PC-3 (cell line): ENCODE measurements at regions not wholly inside any gene's neighbourhood (a gene's known extent, or its start where the extent isn't known, plus 50 kb on each side); places are given as distances from the start of the nearest gene placed in this dataset.

ENCODE experiments used
- ATAC-seq: fragments of 200-7000 bp; cut with Tn5 transposase; 2 replicates; pipeline ENCODE4 v1.9.1; 2020; ENCODE audit warnings: mild to moderate bottlenecking, moderate library complexity
- BruUV-seq: library from RNA; stranded (reverse); fragments of 400-500 nt; replicated peaks from 2 replicates; lab custom pipeline; 2021; lab: Mats Ljungman, UMichigan
- CTCF ChIA-PET: fragments of 300-600 bp; sonication (Branson Sonifier 250); formaldehyde crosslinking; loops from one replicate; lab custom pipeline; 2022; ENCODE audit warnings: antibody characterized with exemption; lab: Charles Lee
- POLR2A ChIA-PET: fragments of 300-600 bp; sonication (Branson Sonifier 250); formaldehyde crosslinking; loops from one replicate; lab custom pipeline; 2022; ENCODE audit warnings: antibody characterized with exemption; ENCODE audit not compliant: unreplicated experiment; lab: Charles Lee
- DNase-seq: peaks from one replicate; pipeline ENCODE4 v3.0.0-alpha.2; 2015
- H2AFZ ChIP-seq: fragments of 300-600 bp; sonication (generic); 2 replicates; pipeline ENCODE4 v1.6.0; 2016; ENCODE audit warnings: antibody characterized with exemption, low read length
- H3F3A ChIP-seq: fragments of 300-600 bp; sonication (generic); one replicate; pipeline ENCODE4 v1.6.0; 2017; ENCODE audit warnings: antibody characterized with exemption, low read length, control low read depth, mild to moderate bottlenecking; ENCODE audit not compliant: unreplicated experiment
- H3K27ac ChIP-seq: fragments of 300-600 bp; sonication (generic); 2 replicates; pipeline ENCODE4 v1.5.1; 2016; ENCODE audit warnings: mild to moderate bottlenecking, low read length
- H3K27me3 ChIP-seq: fragments of 300-600 bp; sonication (generic); 2 replicates; pipeline ENCODE4 v1.6.1; 2016; ENCODE audit warnings: low read length, mixed read lengths
- H3K36me3 ChIP-seq: fragments of 300-600 bp; sonication (generic); 2 replicates; pipeline ENCODE4 v1.6.1; 2016; ENCODE audit warnings: low read depth, mixed run types, low read length, mixed read lengths
- H3K4me1 ChIP-seq: fragments of 300-600 bp; sonication (generic); 2 replicates; pipeline ENCODE4 v1.5.1; 2016; ENCODE audit warnings: low read length; ENCODE audit not compliant: insufficient read depth
- H3K4me2 ChIP-seq: fragments of 300-600 bp; sonication (generic); 2 replicates; pipeline ENCODE4 v1.6.0; 2016; ENCODE audit warnings: low read length
- H3K4me3 ChIP-seq: fragments of 300-600 bp; sonication (generic); 2 replicates; pipeline ENCODE4 v1.5.1; 2016; ENCODE audit warnings: mild to moderate bottlenecking, low read length, mixed read lengths
- H3K79me2 ChIP-seq: fragments of 300-600 bp; sonication (generic); 2 replicates; pipeline ENCODE4 v1.6.1; 2017; ENCODE audit warnings: low read length, mixed read lengths
- H3K9ac ChIP-seq: fragments of 300-600 bp; sonication (generic); 2 replicates; pipeline ENCODE4 v1.6.0; 2016; ENCODE audit warnings: mild to moderate bottlenecking, low read length
- H3K9me2 ChIP-seq: fragments of 300-600 bp; sonication (generic); replicated peaks from 2 replicates; pipeline ENCODE4 v1.6.1; 2016; ENCODE audit warnings: mixed run types, low read length, mixed read lengths
- H3K9me3 ChIP-seq: fragments of 300-600 bp; sonication (generic); 2 replicates; pipeline ENCODE4 v1.6.1; 2016; ENCODE audit warnings: low read length, mixed read lengths
- H4K20me1 ChIP-seq: fragments of 300-600 bp; sonication (generic); 2 replicates; pipeline ENCODE4 v1.6.1; 2016; ENCODE audit warnings: low read length, mixed read lengths
- CTCF ChIP-seq: fragments of 300-600 bp; sonication (generic); conservative IDR thresholded peaks from 2 replicates; pipeline ENCODE4 v1.5.1; 2017; ENCODE audit warnings: antibody characterized with exemption, low read depth, mild to moderate bottlenecking, low read length
- EZH2 ChIP-seq: fragments of 300-600 bp; sonication (generic); IDR thresholded peaks from one replicate; pipeline ENCODE4 v1.6.1; 2017; ENCODE audit warnings: antibody characterized with exemption, mild to moderate bottlenecking, low read length; ENCODE audit not compliant: unreplicated experiment
- EZH2phosphoT487 ChIP-seq: fragments of 300-600 bp; sonication (generic); IDR thresholded peaks from 2 replicates; pipeline ENCODE4 v1.6.1; 2018; ENCODE audit warnings: mild to moderate bottlenecking, antibody characterized with exemption, low read length, borderline replicate concordance
- intact Hi-C: fragments of 100-400 bp; cut with micrococcal nuclease; formaldehyde crosslinking; loops from 2 replicates; pipeline ENCODE4 v1.9.0; 2023

- H4K20me1 ChIP-seq: no peaks in the 10 kb centered on the region
- CTCF ChIA-PET: no interaction called here
- peaks cover 29% of the 10 kb centered on the region for H3K9me3 ChIP-seq
- H2AFZ ChIP-seq: no peak overlapping the region
- no peaks in the 10 kb centered on the region for H3F3A ChIP-seq
- POLR2A ChIA-PET: no interaction called here
- H3K4me2 ChIP-seq: no peak overlapping the region
- no peaks in the 10 kb centered on the region for H3K9me2 ChIP-seq
- no peak overlapping the region for H3K27ac ChIP-seq
- no peak overlapping the region for H3K4me3 ChIP-seq
- no peaks in the 10 kb centered on the region for H3K36me3 ChIP-seq
- H3K9ac ChIP-seq: no peak overlapping the region
- intact Hi-C loops: no loop called here
- TF ChIP-seq CTCF (no peak), EZH2 (no peak), EZH2phosphoT487 (no peak)
- no TSS peak for BruUV-seq
- ATAC-seq (no peak), DNase-seq (no peak)
- H3K79me2 ChIP-seq: no peaks in the 10 kb centered on the region
- H3K4me1 ChIP-seq: no peaks in the 10 kb centered on the region
- H3K27me3 ChIP-seq: no peaks in the 10 kb centered on the region
Observed at GRCh38 chr11:115722711-115723110, 218.5 kb upstream of the CADM1 start.

GRCh38 chr11:115721296-115721995 is 217.2 kb upstream of the CADM1 start:
- Histone ChIP-seq H3K4me3 (no peak overlapping the region), H3K36me3 (no peaks in the 10 kb centered on the region), H3K27me3 (no peaks in the 10 kb centered on the region), H3F3A (no peaks in the 10 kb centered on the region), H2AFZ (no peak overlapping the region), H3K4me2 (no peak overlapping the region), H4K20me1 (no peaks in the 10 kb centered on the region), H3K9ac (no peak overlapping the region), H3K9me2 (no peaks in the 10 kb centered on the region), H3K79me2 (no peaks in the 10 kb centered on the region), H3K27ac (no peak overlapping the region), H3K9me3 (peaks cover 29% of the 10 kb centered on the region), H3K4me1 (no peaks in the 10 kb centered on the region)
- no TSS peak for BruUV-seq
- no peak for DNase-seq
- ATAC-seq: no peak
- ChIA-PET POLR2A (no interaction called here), CTCF (no interaction called here)
- intact Hi-C loops: no loop called here
- TF ChIP-seq EZH2phosphoT487 (no peak), CTCF (no peak), EZH2 (no peak)

GRCh38 chr11:115720602-115721245 is 216.5 kb upstream of the CADM1 start:
- no peak for DNase-seq
- CTCF ChIA-PET: no interaction called here
- intact Hi-C loops: no loop called here
- H3K27ac ChIP-seq: no peak overlapping the region
- no peak overlapping the region for H3K9ac ChIP-seq
- no peak overlapping the region for H3K4me2 ChIP-seq
- H3K4me1 ChIP-seq: no peaks in the 10 kb centered on the region
- H4K20me1 ChIP-seq: no peaks in the 10 kb centered on the region
- no peaks in the 10 kb centered on the region for H3K27me3 ChIP-seq
- no peak overlapping the region for H2AFZ ChIP-seq
- ATAC-seq: no peak
- no TSS peak for BruUV-seq
- H3K79me2 ChIP-seq: no peaks in the 10 kb centered on the region
- no peak overlapping the region for H3K4me3 ChIP-seq
- no peaks in the 10 kb centered on the region for H3K36me3 ChIP-seq
- no peaks in the 10 kb centered on the region for H3F3A ChIP-seq
- POLR2A ChIA-PET: no interaction called here
- no peaks in the 10 kb centered on the region for H3K9me2 ChIP-seq
- H3K9me3 ChIP-seq: peaks cover 27% of the 10 kb centered on the region
- no peak for TF ChIP-seq CTCF
- TF ChIP-seq EZH2: no peak
- no peak for TF ChIP-seq EZH2phosphoT487
